GM19035 (cell line): ENCODE measurements at regions not wholly inside any gene's neighbourhood (a gene's known extent, or its start where the extent isn't known, plus 50 kb on each side); places are given as distances from the start of the nearest gene placed in this dataset.

Experiments used
- ATAC-seq: cut with Tn5 transposase; IDR thresholded peaks from one replicate; pipeline ENCODE4 v1.9.1; 2021; ENCODE audit not compliant: unreplicated experiment

DNA sequence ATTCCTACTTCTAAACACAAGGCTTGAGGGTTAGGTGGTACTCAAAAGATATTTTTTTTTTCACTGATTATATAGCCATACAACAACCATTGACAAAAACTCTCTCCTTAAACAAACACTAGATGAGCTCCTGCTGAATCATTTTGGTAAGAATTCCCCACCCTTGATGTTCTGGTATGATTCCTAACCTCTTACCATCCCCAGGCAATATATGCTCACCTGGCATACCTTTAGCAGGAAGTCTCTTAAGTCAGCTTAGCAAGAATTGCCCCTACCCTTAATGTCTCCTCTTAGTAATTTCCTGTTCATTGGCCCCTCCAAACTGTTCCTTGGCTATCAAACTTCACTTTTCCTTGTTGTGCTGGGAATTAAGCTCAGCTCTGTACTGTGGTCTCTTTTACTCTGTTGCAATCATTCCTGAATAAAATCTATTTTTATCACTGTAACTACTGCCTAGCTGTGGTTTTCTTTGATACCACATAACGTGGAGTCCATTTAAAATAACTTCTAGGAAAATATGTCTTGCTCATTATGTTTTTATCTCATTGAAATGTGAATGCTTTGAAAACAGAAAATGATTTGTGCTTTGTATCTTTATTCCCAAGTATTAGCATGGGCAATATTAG lies 712.6 kb downstream of the SLC16A7 start:
- no peak for ATAC-seq

DNA sequence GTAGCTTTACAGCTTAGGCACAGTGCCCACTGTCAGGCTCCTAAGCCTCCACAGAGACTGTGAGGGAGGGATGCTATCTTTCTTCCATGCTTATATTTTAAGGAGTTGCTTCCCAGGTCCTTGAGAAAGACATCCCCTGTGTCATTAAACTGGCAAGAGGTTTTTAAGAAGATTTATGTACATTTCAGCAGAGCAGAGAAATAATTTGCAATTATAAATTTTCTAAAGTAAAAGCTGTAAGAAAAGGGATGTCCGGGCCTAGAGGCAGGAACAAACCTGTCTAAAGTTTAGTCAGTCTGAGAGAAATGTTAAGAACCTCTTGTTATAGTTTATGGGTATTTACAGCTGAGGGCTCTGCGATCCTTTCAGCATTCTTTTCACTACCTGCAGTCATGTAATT lies 716.1 kb downstream of the SLC16A7 start:
- no peak for ATAC-seq

DNA sequence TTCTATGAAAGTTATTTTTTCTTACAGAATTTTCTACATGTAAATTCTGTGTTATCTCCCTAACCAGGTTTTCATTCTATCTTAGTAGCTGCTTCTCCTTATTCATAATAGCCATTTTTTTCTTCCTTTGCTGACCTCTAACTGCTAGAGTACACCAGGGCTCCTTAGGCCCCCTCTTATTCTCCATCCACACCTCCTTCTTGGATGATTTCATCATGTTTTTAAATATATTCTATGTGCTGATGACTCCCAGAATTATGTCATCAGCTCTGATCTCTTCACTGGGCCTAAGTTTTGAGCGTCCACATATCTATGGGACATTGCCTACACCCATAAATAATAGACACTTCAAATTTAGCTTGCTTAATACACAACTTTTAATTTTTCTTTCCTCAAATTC lies 721.5 kb downstream of the SLC16A7 start:
- no peak for ATAC-seq

DNA sequence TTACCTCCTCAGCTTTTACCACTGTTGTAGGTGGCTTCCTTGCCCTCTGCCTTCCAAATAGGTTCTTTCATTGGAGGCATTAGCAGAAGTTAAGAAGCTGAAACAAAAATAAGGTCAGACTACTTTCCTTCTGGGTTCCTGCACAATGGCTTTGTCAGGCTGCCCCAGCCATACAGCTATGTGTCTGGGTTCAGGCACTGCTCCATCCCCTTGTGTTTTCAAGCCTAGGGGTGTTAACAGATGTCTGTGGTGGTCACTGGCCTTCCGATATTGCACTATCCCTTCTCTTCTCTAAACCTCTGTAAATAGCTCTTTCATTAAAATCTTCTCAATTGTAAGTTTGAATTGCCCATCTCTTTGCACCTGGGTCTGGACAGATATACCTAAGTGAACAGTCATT lies 728.9 kb downstream of the SLC16A7 start:
- no peak for ATAC-seq

DNA sequence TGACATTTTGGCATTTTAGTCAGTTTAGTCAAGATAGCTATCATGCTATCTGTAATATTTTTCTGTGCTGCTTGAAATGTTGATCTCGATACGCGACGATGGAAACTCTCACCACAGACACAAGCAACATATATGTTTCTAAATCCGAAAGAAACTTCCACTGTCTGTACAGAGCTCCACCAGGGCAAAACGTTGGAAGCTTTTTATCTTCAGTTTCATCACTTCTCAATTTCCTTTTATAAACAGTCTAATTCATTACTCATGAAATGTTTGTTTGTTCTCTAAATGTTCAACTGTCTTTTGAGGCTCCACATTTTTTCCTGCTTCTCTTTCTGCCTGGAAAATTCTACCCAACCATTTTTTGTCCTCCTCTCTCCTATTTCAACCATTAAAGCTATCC lies 737.6 kb downstream of the SLC16A7 start:
- no peak for ATAC-seq

DNA sequence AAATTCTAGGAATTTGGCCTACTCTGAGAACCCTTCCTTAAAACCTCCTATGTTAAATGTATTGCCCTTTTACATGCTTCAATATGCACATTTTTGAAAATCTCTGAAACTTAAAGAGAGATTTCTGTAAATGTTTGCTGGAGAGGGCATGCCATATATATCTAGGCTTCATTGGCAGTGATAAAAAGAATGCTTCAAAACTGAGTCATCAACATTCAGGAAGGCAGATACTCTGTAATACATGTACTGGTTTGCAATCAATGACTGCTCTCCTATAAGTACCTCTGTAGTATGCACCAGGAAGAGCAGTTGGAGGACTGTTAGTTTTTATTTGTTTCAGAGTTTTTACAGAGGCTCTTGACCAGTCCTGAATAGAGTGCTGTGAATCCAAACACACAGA lies 739.9 kb downstream of the SLC16A7 start:
- ATAC-seq: no peak

DNA sequence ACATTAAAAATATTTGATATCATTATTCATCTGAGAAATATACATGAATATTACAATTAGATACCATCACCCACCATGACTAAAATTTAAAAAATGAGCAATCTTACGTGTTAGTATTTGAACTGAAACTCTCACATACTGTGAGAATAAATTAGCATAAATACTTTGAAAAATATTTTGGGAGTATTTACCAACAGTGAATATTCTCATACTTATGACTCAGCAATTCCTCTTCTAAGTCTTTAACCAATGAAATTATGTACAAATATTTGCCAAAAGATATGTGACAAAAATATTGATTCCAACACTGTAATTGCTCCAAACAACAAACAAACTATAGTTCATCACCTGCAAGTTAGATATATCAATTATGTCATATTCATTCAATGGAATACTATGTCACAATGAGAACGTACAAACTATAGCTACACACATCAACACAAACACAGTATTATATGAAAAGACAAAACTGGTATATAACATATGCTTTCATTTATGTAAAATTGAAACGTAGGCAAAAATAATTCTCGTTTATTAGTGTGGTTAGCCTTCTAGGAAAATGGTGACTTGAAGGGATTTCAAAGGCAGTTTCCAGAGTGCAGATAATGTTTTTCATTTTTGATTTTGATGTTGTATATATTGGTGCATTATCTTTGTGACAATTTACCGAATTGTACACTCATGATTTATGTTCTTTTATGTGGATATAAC lies 742.2 kb downstream of the SLC16A7 start:
- no peak for ATAC-seq

DNA sequence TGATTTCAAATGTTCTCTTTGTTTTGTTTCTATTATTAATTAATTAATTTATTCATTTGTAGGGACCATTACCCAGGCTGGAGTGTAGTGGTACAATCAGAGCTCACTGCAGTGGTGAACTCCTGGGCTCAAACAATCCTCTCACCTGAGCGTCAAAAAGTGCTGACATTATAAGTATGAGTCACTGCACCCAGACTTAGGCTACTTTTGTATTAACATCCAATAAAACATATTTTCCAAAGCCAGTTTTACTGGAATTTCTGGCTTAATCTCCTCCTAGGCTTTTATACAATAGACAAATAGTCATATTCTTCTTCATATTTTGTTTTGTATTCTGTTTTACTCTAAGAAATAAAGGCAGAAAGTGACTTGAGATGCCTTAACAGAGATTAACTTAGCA lies 749.6 kb downstream of the SLC16A7 start:
- no peak for ATAC-seq

DNA sequence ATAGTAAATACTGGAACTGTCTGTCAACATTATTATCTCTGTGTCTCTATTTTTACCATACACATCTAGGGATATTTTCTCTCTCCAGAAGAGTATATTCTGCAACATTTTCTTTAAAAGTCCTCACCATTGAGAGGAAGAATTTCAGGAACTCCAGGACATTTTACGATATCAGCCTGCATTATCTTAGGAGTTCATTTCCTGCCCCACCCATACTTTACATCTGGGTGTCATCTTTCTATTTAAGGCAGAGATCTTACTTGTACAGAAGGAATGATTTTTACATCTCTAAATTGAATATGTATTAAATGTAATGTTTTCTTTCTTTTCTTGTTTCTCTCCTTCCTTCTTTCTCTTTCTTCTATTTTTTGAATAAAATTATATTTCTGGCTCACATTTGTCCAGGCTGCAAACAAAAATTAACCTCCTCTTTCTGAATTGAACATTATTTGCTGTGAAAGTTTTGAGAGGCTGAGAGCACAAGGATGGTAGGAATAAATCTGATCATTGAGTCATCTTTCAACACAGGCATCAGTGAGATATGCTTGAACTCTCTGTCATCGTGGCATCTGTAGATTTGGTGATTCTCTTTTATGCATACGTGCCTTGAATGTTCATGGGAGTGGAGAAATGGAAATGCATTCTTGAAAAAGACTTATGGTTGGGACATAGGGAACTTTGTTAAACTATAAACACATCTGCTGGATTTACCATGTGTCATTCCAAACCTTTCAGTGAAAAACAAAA lies 753.6 kb downstream of the SLC16A7 start:
- ATAC-seq: no peak

DNA sequence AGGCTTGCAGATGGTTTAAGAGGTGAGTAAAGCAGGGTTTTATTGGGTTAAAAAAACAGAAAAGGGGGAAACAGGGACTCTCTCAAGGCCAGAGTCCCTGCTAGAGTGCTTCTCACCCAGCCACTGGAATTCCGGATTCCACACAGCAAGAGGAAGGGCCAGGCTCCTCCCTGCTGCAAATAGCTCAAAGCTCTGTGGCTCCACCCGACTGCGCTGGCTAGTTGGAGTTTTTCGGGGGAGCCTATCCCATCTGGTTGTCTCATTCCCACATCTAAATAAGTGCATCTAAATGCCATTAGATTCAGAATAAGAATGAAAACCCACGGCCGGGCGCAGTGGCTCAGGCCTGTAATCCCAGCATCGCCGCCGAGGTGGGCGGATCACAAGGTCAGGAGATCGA lies 791.5 kb downstream of the SLC16A7 start:
- ATAC-seq: no peak

DNA sequence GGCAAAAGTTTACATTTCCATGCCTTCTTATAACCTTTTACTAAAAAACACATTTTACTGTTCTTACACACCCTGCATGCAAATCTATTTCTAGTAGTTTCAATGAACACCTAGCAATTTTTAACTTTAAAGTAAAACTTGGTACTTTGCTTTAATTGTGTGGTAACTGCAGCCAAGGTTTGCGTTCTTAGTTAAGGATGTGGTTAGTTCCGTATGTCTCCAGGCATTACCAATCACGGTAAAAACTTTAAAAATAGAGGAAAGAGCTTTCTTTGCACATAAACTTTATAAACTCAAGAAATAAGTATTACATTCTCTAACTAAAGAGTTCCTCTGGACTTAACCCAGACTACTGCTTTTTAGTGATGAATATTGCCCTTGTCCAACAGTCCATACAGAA lies 795.2 kb downstream of the SLC16A7 start:
- ATAC-seq: no peak

DNA sequence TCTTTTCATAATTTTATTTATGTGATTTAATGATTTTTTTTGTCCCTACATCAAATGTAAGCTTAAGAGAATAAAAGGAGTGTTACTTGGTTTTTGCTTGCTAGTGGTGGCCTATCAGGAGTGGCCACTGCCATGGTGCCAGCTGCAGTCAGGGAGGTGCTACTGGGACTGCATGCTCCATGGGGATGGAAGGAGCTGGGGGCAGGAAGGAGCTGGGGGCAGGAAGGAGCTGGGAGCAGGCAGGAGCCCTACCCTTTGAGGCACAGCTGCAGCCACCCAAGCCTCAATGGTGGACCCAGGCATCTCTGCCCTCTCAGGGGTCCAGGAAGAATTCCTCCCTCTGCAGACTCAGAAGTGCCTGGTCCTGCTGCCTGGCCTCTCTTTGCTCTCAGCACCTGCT lies 796.0 kb downstream of the SLC16A7 start:
- no peak for ATAC-seq

DNA sequence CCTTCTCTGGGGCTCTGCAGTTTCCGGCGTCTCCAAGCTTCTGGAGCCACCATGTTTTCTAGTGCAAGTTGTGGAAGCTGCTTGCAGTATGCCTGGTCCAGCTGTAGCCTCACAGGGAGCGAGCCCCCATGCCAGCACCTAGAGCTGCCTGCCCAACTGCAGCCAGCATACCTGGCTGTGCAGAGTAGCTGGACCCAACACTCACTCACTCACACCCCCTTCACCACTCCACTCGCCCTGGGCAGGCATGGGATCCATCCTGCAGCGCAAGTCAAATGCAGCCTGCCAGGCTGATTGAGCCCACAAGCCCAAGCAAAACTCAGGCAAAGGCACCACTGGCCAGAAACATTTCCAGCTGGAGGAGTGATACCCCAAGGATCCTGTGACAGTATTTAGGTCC lies 797.3 kb downstream of the SLC16A7 start:
- ATAC-seq: no peak

DNA sequence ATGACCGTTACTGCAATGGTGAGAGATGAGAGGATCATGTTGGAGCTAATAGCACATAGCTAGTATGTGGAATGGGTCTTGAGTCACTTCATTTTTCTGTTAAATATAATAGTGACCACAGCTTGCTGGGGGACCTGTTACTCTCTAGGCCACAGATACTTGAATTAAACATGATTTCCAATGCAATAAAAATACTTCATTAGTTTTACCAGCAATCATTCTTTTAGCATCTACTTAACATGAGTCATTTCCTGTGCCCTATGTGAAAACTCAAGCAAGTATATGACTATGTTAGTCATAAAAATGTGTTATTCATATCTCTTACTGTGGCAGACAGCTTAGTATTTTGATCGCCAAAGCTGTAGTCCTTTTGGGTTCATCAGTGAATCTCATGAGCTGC lies 798.8 kb downstream of the SLC16A7 start:
- ATAC-seq: no peak

DNA sequence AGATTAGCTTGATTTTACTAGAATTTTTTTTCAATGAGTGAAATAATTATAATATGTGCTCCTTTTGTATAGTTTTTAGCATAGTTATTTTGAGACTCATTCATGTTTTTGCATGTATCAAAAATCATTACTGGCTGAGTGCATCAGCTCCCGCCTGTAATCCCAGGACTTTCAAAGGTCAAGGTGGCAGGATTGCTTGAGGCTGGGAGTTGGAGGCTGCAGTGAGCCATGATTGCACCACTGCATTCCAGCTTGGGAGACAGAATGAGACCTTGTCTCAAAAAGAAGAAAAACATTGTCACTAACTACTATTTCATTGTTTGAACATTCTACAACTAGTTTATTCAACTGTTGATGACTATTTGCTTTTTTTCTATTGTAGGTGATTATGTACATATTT lies 802.7 kb downstream of the SLC16A7 start:
- no peak for ATAC-seq

DNA sequence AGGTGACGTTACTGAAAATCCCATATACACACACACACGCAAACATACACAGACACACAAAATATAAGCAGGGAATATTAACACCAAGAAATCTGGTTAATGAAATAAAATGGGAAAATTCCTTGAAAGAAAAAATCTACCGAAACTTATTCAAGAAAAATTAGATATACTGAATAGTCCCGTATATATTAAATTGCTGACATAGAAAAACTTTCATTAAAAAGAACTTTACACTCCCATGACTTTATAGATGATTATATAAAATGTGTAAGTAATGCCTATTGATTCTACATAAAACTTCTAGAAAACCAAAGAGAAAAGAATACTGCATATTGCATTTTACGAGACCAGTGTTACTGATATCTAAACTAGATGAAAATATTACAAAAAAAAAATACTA lies 803.2 kb downstream of the SLC16A7 start:
- no peak for ATAC-seq

DNA sequence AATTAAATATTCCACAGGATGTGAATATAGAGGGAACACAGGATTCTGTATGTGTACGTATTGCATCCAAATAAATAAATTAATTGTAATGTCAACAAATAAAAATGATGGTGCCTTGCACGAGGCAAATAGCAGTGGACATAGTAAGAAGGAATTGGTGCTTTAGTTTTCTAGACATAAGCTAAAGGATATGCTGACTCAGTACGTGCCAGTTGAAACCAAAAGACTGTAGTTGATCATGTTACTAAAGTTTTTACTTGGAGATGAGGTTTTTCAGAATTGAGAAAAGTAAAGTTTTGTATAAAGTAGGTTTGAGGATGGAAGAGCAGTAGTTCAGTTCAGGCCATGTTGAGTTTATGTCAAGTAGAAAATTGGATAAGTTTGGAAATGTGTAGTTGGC lies 807.2 kb downstream of the SLC16A7 start:
- ATAC-seq: no peak

DNA sequence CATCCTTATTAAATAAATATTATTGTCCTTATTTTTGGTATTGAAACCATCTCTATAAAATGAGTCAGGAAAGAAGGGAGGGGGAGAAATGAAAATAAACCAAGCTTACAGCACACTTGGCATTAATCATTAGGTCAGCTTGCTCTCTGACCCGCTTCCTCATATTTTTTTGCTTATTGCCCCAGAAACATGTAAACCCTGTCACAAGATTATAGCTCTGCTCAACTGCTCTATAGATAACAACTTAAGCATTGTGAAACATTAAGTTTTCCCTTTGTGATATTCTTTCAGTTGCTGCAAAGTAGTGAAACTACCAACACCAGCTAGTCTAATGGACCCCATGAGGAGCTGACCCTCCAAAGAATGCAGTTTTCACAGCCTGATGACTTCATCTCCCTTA lies 819.5 kb downstream of the SLC16A7 start:
- ATAC-seq: no peak

DNA sequence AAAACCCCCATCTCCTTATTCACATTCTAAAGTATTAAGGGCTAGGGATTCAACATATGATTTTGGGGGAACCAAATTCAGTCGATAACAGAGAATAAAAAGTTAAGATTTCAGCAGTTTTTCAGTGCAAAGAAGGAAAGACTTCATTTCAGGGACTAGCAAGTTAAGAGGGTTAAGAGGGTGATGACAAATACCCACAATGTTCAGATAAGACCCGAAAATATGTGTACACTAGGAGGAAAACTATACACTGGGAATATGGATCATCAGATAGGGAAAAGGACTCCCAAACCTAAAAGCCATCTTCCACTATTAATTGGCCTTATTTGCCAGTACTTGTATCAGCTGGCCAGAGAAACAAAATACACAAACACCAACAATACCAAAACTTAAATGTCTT lies 824.2 kb downstream of the SLC16A7 start:
- ATAC-seq: no peak

DNA sequence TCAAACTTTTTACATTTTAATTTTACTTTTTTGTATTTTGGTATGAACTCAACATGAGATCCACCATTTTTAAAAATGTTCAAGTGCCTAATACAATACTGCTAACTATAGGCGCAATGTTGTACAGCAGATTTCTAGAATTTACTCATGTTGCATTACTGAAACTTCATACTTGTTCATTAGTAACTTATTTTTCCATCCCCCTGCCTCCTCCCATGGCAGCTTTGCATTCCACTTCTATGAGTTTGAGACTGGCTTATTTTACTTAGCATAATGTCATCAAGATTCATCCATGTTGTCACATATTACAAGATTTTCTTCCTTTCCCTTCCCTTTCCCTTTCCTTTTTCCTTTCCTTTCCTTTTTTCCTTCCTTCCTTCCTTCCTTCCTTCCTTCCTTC lies 825.9 kb downstream of the SLC16A7 start:
- no peak for ATAC-seq

DNA sequence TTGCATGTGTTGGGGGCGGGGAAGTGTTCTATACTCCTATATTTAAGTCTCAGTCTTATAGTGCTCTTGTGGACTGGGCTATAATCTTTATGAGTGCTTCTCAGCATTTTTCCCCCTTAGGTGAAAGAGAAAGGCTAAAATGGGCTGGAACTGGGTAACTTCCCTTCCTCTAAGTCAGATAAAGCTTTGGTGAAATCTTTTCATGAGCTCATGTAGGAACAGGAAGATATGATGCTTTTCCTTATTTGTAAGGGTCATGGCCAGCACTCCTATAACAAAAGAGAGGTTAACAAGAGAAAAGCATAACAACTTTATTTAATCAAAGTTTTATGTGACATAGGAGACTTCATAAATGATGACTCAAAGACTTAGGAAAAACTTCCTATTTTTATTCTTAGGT lies 841.5 kb downstream of the SLC16A7 start:
- ATAC-seq: no peak

DNA sequence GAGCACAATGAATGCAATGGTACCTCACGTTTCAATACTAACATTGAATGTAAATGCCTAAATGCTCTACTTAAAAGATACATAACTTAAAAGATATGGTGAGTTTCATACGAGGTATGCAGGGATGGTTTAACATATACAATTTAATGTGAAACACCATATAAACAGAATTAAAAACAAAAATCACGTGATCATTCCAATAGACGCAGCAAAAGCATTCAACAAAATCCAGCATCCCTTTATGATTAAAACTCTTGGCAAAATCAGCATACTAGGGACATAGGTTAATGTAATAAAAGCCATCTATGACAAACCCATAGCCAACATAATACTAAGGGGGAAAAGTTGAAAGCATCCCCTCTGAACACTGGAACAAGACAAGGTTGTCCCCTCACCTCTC lies 845.7 kb downstream of the SLC16A7 start:
- no peak for ATAC-seq
